SIG-M5 (cell line): ENCODE measurements at regions not wholly inside any gene's neighbourhood (a gene's known extent, or its start where the extent isn't known, plus 50 kb on each side); places are given as distances from the start of the nearest gene placed in this dataset.

ENCODE experiments used
- DNase-seq: peaks from one replicate; lab custom pipeline; 2025; lab: John Stamatoyannopoulos, UW

DNA sequence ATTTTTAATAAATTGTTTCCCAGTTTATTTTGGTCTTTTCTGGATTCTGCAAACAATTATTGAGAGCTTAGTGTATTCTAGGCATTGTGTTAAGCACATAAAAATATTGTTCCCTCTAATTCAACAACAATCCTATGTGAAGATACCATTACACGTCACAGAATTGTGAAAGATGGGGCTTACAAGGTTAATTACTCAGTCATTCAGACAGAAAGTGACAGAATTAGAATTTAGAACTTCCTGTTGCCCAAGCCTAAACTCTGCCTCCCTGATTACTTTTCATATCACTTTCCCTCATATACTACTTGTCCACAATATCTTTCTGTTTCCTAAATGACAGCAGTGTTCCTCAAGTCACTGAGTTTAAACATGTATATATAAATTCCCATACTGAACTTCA is 186.7 kb upstream of the VEGFC start:
- no peak for DNase-seq

DNA sequence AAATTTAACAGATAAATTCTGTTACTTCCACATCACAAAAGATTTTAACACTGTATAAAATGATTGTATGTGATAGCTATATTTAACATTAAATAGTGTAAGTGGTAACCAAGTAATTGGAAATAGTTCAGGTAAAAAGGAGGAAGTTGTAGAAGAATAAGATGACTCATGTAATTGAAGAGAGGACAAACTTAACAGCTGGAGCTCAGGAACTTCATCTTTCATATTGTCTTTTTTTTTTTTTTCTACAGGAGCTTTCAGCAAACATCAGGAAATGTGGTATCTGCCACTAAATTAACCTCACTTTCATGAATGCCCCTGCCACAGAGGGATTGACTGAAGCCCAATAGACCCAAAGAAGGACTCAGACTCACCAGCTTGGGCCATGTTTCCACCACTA is 188.4 kb upstream of the VEGFC start:
- DNase-seq = peak; percentile 1

DNA sequence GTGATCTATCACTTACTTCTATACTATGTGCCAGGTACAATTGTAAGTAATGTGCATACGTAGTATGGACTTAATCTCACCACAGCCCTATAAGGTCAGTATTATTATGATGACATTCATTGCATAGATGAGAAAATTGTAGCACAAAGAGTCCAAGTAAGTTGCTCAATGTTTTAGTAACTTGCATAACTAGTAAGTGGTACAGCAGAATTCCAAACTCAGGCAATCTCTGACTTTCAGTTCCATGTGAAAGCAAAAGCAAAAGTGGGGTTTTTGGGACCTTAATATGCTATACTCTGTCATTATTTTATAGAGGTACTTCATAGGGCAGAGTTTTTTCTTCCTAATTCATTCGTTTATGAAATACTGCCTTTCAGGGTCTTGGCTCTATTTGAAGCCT is 188.8 kb upstream of the VEGFC start:
- peak; percentile 0 for DNase-seq

DNA sequence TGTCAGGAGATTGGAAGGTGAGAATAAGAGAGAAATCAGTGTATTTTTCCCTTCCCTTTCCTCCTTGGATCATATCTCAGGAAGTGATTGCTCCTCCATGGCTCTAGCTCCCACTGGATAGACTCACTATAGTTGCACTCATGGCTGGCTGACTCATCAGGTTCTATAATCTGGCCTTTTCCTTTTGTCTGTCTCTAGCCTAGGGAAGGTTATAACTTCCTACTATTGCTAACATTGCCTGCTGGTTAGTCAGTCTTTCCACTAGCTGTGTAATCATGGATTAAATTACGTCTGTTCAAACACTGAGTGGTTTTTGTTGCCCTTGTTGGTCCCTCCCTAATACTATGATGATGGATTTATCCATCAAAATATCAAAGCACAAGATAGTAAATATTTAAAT is 195.5 kb upstream of the VEGFC start:
- no peak for DNase-seq

DNA sequence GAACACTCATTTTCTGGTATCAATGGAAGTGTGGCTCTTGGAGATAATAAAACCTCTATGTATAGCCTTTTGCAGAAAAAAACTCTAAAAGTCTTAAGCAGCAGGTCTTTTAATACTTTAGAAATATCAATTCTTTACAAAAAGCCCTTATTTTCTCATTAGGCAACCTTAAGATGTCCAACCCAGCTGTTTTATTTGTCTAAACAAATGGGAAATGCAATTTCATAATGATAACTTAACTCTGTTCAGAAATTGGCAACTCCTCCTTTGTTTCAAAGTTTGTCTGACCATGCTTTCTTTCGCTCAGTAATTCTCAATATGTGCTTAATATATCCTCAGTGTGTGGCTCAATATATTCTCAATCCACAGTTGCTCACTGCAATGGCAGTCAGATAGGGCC is 196.5 kb upstream of the VEGFC start:
- DNase-seq = no peak

DNA sequence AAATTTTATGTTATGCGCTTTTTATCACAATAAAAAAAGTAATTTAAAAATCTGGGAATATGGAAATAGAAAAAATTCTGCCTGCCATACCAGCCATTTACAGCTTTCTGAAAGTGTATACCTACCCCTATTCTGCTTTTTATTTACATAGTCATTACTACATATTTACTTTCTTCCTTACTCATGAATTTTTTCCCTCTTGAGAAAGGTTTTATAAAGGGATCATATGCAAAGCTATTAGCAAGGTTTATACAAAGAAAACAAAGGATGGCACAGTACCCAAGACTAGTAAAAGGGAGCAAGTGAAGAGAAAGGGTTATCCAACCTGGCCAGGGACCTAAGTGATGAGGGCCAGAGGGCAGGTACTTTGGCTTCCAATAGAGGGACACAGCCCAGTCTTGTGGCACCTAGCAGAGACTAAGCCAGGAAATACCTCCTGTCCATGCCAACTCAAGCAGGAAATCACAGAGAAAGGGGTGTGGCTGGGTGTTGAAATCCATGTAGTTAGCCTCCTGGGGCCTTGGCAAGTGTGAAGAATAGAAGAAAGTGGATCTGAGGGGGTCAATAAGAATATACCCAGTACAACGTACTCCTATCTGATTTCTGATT is 207.3 kb upstream of the VEGFC start:
- no peak for DNase-seq

DNA sequence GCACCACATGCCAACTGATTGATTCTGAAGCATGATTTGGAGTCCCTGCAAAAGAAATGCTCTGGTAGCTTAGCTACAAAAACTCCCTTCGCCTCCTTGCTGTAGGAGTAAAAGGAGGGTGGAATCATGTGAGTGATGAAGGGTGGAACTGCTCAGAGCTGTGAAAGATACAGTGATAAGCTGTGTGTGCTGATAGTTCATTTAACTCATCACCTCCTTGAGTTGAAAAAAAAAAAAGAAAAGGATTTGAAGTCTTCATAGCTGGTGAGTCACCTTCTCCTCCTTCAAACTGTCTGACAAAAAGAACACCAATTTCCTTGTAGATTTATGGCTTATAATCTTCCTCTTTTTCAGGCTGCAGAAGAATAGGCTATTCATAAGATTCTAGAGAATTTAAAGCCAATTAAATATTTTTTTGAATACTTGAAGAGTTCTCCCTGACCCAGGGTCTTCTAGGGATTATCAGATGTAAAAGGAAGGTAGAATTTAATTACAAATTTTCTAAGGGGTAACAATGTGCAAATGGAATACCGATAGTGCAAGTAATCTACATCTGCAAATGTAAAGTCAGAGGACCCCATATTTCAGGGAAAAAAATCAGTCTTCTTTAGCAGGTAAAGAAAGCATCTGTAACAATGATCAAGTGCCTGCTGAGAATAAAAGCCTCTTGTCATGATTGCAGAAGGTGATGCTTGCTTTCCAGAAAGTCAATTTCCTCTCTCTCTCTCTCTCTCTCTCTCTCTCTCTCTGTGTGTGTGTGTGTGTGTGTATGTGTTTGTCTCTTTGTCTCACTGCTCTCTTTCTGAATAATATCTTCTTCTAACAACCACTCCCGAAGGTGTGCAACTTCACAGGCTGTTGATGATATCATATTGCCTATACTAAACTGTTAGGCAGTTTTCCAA is 208.8 kb upstream of the VEGFC start:
- no peak for DNase-seq

DNA sequence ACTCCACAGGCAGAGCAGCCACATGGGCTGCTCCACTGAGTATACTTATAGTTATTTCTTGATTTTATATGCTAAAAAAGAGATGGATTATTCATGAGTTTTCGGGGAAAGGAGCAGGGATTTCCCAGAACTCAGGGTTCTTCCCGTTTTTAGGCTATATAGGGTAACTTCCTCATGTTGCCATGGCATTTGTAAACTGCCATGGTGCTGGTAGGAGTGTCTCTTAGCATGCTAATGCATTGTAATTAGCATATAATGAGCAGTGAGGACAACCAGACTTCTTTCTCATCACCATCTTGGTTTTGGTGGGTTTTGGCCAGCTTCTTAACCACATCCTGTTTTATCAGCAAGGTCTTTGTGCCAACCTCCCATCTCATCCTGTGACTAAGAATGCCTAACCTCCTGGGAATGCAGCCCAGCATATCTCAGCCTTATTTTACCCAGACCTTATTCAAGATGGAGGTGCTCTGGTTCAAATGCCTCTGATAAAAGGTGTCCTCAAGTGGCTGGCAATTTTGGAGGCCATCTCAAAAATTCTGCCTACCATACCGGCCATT is 213.0 kb upstream of the VEGFC start:
- DNase-seq = no peak

DNA sequence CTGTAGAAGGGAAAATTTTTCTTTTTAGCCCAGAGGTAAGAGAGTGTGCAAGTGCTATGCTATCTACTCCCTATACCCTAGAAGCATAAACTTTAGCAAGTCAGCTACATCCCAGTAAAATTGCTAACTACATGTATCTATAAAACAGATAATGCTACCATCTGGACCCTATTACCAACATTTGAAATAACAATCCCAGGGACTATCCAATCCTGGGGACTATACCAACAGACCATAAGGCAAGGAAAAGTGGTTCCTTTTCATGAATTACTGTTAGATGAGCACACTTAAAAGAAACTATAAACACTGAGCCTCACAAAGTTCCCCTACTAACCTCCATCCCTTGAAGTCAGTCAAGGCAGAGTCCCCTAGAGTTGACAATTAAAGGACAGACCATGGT is 213.6 kb upstream of the VEGFC start:
- DNase-seq = no peak

DNA sequence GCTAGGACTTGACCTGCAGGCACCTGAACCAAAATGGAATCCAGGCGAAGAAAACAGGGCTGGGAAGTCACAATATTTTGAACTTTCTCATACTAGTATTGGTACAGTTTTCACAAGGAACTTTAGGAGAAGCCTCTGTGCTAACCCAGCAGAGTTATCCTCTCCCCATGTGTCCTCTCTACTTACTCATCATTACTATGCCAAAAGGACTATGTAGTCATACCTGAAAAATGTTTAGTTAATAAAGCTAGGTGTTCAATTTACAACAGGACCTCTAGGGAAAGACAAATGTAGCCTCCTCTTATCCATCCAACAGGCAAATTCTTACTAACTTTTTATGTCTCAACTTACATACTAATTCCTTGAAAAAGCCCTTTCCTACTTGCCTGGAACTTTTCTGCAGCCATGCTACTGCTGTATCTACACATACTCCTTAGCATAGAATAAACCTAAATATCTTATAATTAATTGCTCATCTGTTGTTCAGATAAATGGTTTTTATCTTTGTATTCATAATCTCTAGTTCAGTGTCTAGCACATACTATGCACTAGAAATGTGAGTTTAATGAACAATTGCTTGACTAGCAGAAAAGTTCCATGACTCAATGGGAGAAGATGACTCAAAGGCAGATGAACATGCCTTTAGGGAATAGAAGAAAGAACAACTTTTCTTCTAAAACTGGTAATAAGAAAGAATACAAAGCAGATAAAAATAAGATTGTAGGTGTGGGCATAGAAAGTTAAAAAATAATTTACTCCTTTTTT is 215.5 kb upstream of the VEGFC start:
- no peak for DNase-seq

DNA sequence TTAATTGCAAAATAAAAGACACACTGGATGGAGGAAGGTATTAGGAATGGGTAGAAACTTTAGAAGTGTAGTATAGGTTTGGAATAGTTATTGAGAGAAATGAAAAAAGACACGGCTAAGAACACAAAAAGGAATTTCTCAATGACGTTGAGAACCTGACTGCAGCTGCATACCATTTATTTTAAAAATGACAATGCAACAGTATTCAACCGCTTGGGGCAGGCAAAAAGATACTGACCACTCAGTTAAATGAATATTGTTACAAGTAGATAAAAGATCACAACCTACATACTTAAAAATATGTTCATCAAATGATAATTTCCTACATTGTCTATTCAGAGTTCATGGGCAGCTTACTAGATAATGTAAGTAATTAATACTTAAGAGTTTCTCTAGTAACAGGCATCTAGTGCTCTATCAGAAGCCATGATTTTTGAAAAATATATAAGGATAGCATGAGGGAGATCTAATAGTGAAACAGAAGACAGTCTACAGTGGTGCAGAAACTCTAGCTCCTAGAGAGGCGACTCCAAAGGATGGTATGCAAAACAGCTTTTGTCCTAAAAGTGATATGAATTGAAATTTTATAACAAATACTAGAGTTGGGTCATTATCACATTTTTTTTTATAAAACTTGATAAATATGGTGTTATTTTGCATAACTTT is 216.2 kb upstream of the VEGFC start:
- DNase-seq = no peak

DNA sequence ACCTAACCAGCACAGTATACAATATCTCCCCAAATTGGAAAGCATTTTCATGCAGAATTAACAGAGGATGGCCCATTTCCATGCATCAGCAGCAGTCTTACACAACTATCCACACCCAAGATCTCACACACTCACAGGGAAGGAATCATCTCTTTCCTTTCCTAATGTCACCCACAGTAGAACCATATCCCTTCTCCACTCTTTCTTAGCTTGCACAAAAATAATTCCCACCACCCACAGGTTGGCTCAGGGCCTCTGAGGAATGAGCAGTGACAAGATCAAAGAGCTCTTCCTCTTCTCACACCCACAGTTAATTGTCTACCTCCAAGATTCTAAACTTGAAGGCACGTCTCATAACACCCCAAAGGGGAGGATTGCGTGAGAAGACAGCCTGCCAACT is 217.7 kb upstream of the VEGFC start:
- no peak for DNase-seq

DNA sequence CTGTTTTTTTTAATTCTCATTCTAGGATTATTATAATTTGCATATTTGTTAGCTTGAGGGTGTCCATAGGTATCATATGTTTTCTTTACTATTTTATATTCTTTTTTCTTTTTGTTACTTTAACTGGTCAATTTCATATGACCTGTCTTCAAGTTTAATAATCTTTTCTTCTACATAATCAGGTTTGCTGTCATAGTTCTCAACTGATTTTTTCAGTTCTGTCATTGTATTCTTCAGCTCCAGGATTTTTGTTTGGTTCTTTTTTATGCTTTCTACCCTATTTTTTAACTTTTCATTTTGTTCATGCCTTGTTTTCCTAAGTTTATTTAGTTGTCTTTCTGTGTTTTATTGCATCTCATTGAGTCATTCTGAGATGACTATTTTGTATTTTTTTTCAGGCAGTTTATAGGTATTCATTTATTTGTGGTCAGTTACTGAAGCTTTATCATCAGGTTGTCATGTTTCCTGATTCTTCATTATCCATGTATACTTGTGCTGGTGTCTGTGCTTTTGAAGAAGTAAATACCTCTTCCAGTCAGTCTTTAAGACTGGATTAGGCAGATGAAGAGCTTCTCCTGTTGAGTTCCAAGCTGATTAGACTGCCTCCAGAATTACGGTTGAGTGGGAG is 220.3 kb upstream of the VEGFC start:
- DNase-seq = no peak

DNA sequence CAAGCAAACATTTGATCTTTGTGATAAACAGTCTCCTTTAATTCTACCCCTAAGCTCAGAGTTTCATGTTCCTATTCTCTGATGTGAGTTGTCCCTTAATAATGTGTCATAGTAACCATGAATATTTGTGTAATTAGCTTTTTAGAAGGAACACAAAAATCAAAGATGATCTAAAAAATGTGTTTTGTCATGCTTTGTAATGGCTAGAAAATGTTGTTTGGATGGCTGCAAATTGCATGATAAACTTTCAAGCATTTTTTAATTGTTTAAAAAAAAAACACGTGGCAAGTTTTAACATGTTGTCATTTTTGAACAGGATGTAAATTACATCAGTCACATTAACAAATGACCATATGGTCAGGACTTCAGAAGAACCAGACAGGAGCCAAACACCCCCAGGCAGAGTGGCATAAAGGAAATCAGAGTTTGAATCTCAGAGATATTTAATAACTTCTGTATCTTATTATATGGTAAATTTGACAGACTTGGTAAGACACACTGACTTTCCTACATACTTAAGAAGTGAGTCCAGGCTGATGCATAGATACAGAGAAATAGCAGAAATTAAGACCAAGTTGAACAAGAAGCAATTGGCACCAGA is 223.9 kb upstream of the VEGFC start:
- no peak for DNase-seq

DNA sequence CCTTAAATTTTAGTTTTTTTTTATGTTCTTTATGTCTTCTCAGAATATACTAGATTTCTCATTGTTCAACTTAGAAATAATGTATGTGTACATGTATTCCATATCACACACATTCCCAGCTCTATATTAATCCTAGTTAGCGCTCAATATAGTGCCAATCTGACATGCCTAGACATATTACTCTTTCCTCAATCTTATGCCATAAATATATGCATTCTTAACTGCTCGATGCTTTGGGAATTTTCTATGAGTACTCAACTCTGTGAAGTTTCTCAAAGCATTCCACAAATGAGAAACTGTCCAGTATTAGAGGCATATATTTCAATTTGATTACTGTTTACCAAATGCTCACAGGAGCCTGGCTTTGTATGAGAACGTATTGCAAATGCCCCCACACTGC is 231.2 kb upstream of the VEGFC start:
- DNase-seq = no peak

DNA sequence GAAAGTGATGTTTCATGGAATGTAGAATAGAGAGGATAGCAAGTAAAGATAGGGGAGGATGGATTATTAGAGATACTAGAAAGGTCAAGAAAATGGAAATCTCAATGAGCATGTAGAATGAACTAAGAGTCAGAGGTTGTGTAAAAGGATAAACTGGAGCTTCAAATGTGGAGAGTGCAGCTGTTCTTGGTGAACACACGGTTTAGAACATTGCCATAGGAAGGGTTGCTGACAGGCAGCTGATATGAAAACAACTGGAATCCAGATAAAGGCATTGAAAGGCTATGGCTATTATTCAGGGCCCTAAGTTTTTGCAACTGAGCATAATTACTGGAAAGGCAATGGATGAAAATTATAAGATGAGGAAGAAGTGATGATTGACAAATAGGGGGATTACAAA is 239.6 kb upstream of the VEGFC start:
- no peak for DNase-seq

DNA sequence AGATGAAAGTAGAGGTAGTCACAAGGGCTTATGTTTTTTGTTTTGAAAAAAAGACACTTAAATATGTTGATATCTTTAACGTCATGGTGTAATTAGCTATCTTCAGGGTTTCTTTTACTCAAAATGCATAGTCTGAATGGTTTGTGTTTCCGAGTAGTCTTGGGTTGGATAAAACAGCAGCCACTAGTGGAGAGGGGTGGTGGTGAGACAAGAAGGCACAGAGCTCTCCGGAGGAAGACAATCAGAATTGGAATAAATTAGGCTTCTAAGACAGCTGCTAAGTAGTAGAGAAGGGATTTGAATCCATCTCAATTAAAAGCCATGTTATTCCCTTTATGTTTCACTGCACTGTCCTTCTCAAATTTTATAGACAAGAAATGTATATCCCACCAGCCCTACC is 240.4 kb upstream of the VEGFC start:
- no peak for DNase-seq

DNA sequence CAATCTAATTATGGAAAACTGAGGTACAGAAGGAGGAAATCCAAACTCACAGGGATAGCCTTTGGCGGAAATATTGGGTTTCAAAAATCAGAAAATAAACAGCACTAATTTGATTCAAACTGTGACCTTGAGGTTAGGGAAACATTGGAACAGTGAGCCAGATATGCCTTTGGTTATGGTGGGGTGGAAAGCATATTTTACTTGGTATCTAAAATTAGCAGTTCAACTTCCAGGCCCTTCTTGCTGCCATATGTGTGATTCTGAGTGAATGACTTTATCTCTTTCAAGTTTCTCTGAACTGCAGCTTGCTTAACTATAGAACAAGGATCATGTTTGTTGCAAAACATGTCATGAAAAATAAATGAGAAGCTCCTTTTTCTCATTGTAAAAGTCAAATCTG is 240.9 kb upstream of the VEGFC start:
- no peak for DNase-seq

DNA sequence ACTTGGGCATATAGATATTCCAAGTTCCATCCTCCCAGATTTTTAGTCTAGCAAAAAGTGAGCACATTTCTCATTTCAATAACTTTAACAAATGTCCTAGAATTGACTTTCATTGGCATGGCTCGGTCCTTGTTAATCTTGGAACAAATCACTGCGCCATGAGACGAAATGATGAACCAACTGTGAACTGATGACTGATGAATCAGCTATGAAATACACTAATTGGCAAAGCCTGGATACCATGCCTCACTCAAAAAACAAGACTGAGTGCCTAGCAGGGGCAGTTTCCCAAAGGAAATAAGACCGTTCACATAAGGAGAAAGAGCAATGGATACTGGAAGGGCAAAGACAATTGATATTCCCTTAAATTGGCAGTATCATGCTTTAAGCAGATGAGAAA is 248.6 kb upstream of the VEGFC start:
- no peak for DNase-seq

DNA sequence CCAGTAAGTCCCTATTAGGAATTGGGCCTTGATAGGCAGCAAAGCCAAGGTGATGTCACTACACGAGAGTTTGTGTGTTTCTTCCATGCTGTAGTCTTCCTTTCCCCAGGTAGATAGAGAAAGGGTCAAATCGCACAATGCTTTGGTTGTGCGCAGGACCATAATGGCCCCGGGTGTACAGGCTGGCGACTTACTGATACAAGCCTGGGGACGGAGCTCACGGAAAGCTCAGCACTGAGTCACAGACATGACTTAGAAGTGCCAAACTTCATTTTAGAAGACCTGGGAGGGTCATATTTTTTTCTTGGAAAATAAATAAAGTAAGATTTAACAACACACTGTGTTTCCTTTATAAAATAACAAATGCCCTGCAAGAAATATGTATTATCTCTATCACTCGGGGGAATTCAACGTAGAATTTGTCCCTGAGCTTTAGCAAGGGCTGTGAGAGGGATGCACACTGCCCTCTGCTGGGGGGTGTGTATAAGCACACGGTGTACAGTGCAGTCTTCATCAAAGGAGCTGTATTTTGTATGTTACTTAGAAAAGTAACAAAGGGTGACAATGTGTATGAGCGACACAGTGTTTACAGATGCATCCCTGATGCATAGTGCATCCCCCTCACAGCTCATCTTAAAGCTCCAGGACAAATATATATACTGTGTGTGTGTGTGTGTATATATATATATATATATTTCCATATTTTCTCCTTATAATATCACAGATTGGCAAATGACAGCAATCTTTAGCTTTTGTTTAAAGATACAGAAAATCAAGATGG is 254.5 kb upstream of the VEGFC start:
- no peak for DNase-seq

DNA sequence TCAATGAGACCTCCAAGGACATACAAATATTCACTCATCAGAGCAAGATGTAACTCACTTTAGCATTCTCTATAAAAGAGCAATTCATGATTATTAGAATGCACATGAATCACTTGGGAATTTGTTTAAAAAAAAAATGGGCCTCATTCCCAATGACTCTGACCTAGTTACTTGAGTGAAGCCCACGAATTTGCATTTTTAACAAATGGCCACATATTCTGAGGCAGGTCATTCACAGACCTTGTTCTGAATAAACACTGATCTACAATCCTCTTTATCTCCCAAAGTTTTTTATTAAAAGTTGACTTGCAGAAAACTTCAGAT is 255.1 kb upstream of the VEGFC start:
- no peak for DNase-seq
